HCT116 (cell line): ENCODE measurements at regions not wholly inside any gene's neighbourhood (a gene's known extent, or its start where the extent isn't known, plus 50 kb on each side); places are given as distances from the start of the nearest gene placed in this dataset.

Source experiments
- ATAC-seq: fragments of 200-7000 bp; cut with Tn5 transposase; 2 replicates; pipeline ENCODE4 v1.9.1; 2020; ENCODE audit warnings: mild to moderate bottlenecking, moderate library complexity
- BruUV-seq: library from RNA; stranded (reverse); fragments of 400-500 nt; replicated peaks from 2 replicates; lab custom pipeline; 2021; lab: Mats Ljungman, UMichigan
- CTCF ChIA-PET: fragments of 300-600 bp; sonication (Branson Sonifier 250); formaldehyde crosslinking; loops from one replicate; lab custom pipeline; 2021; ENCODE audit warnings: antibody characterized with exemption; lab: Charles Lee
- POLR2A ChIA-PET: fragments of 300-600, 350-600 bp; sonication (Branson Sonifier 250); formaldehyde crosslinking; loops from one replicate; lab custom pipeline; 2021; ENCODE audit warnings: antibody characterized with exemption; lab: Charles Lee
- RAD21 ChIA-PET, 2 experiments: fragments of 300-600 bp; sonication (Branson Sonifier 250); formaldehyde crosslinking; loops; one replicate each; lab custom pipeline; 2023; ENCODE audit warnings: low total read pairs in 2 of 2; ENCODE audit not compliant: uncharacterized antibody in 2 of 2, unreplicated experiment in 2 of 2, low non-redundant PET in 1 of 2; lab: Charles Lee
- DNase-seq: peaks from one replicate; pipeline ENCODE4 v3.0.0-alpha.2; 2010; ENCODE audit warnings: low read depth, low spot score
- H2AFZ ChIP-seq: fragments of 200-600 bp; shearing (Covaris generic), sonication (generic); 2 replicates; pipeline ENCODE4 v1.6.1; 2017; ENCODE audit warnings: low read depth, mixed run types, mixed read lengths, antibody characterized with exemption, low read length; ENCODE audit not compliant: poor library complexity, severe bottlenecking
- H3K27ac ChIP-seq: 2 replicates; pipeline ENCODE4 v1.5.1; 2012; ENCODE audit warnings: low read depth, low read length
- H3K27me3 ChIP-seq: fragments of 200-600 bp; sonication (generic); 2 replicates; pipeline ENCODE4 v1.6.1; 2016; ENCODE audit warnings: mixed run types, low read length, mixed read lengths; ENCODE audit not compliant: insufficient read depth
- H3K36me3 ChIP-seq, 2 experiments: fragments of 200-500 bp in 1 of 2; fragments of 200-600 bp in 1 of 2; sonication (Bioruptor generic) in 1 of 2; sonication (generic) in 1 of 2; 2 replicates each; pipeline versions ENCODE4 v1.5.1 to v1.6.1; 2014 to 2016; ENCODE audit warnings: low read length in 2 of 2, inconsistent platforms in 1 of 2, mixed read lengths in 1 of 2, mixed run types in 1 of 2; ENCODE audit not compliant: insufficient read depth in 2 of 2, control insufficient read depth in 1 of 2
- H3K4me1 ChIP-seq, 2 experiments: fragments of 200-600 bp in 1 of 2; sonication (generic) in 1 of 2; 2 replicates each; pipeline versions ENCODE4 v1.5.1 to v1.6.1; 2012 to 2017; ENCODE audit warnings: low read length in 2 of 2, inconsistent platforms in 1 of 2, mild to moderate bottlenecking in 1 of 2, mixed read lengths in 1 of 2, mixed run types in 1 of 2, moderate library complexity in 1 of 2; ENCODE audit not compliant: insufficient read depth in 2 of 2, control insufficient read depth in 1 of 2
- H3K4me2 ChIP-seq: fragments of 200-600 bp; sonication (generic); 2 replicates; pipeline ENCODE4 v1.6.1; 2017; ENCODE audit warnings: mixed run types, low read length, mixed read lengths
- H3K4me3 ChIP-seq, 2 experiments: fragments of 200-600 bp in 1 of 2; sonication (generic) in 1 of 2; replicated peaks in 1 of 2; 2 replicates each; pipeline ENCODE4 v1.5.1; 2011 to 2016; ENCODE audit warnings: low read length in 2 of 2, control low read depth in 1 of 2, low read depth in 1 of 2, mild to moderate bottlenecking in 1 of 2, mixed read lengths in 1 of 2, mixed run types in 1 of 2
- H3K79me2 ChIP-seq: fragments of 200-600 bp; sonication (generic); 2 replicates; pipeline ENCODE4 v1.6.1; 2017; ENCODE audit warnings: mild to moderate bottlenecking, mixed run types, low read length, moderate library complexity, mixed read lengths; ENCODE audit not compliant: insufficient read depth
- H3K9ac ChIP-seq: fragments of 200-600 bp; sonication (generic); 2 replicates; pipeline ENCODE4 v1.6.1; 2016; ENCODE audit warnings: low read length, mixed read lengths
- H3K9me2 ChIP-seq: fragments of 200-600 bp; sonication (generic), shearing (Covaris generic); 2 replicates; pipeline ENCODE4 v1.6.1; 2017; ENCODE audit warnings: mixed run types, mild to moderate bottlenecking, moderate library complexity; ENCODE audit not compliant: insufficient read depth
- H3K9me3 ChIP-seq, 2 experiments: fragments of 200-500 bp in 1 of 2; fragments of 200-600 bp in 1 of 2; sonication (Bioruptor generic) in 1 of 2; sonication (generic) in 1 of 2; 2 replicates each; pipeline ENCODE4 v1.6.1; 2014 to 2017; ENCODE audit warnings: low read length in 2 of 2, mixed read lengths in 2 of 2, inconsistent platforms in 1 of 2, low read depth in 1 of 2, mild to moderate bottlenecking in 1 of 2, mixed run types in 1 of 2, moderate library complexity in 1 of 2; ENCODE audit not compliant: control insufficient read depth in 1 of 2, insufficient read depth in 1 of 2
- H4K20me1 ChIP-seq: fragments of 200-600 bp; sonication (generic), shearing (Covaris generic); 2 replicates; pipeline ENCODE4 v1.6.1; 2017; ENCODE audit warnings: mixed run types, mild to moderate bottlenecking, moderate library complexity; ENCODE audit not compliant: insufficient read depth
- CBX3 ChIP-seq: IDR thresholded peaks from 2 replicates; pipeline ENCODE4 v1.6.1; 2012; ENCODE audit warnings: low read depth
- ELF1 ChIP-seq: IDR thresholded peaks from 2 replicates; pipeline ENCODE4 v1.6.1; 2012; ENCODE audit warnings: low read depth, borderline replicate concordance
- EZH2 ChIP-seq: fragments of 200-600 bp; sonication (generic); IDR thresholded peaks from 2 replicates; pipeline ENCODE4 v1.6.1; 2017; ENCODE audit warnings: antibody characterized with exemption, mixed run types
- FOSL1 ChIP-seq: IDR thresholded peaks from 2 replicates; pipeline ENCODE4 v1.6.1; 2012; ENCODE audit warnings: low read depth
- JUND ChIP-seq: IDR thresholded peaks from 2 replicates; pipeline ENCODE4 v1.6.1; 2012
- POLR2A ChIP-seq: IDR thresholded peaks from 2 replicates; pipeline ENCODE4 v1.7.0; 2011; ENCODE audit warnings: borderline replicate concordance; ENCODE audit not compliant: insufficient read depth, insufficient read length; ENCODE audit errors: extremely low read depth
- RAD21 ChIP-seq: IDR thresholded peaks from 2 replicates; pipeline ENCODE4 v1.6.1; 2012; ENCODE audit warnings: low read depth, mild to moderate bottlenecking
- SP1 ChIP-seq: IDR thresholded peaks from 2 replicates; pipeline ENCODE4 v1.6.1; 2012; ENCODE audit warnings: low read depth
- ZFX ChIP-seq: fragments of 450-650 bp; IDR thresholded peaks from 2 replicates; pipeline ENCODE4 v1.6.1; 2017
- intact Hi-C: fragments of 100-400 bp; cut with micrococcal nuclease; formaldehyde crosslinking; loops from 2 replicates; pipeline ENCODE4 v1.10.0; 2022
- TF ChIP-seq, protein P1 (sequence below), 3 experiments: fragments of 200-600 bp in 1 of 3; sonication (generic) in 1 of 3; IDR thresholded peaks in 2 of 3; conservative IDR thresholded peaks in 1 of 3; 2 replicates each; pipeline ENCODE4 v1.5.1; 2012 to 2017; ENCODE audit warnings: low read depth in 2 of 3, low read length in 2 of 3, antibody characterized with exemption in 1 of 3, borderline replicate concordance in 1 of 3, control low read depth in 1 of 3, mild to moderate bottlenecking in 1 of 3, mixed read lengths in 1 of 3, mixed run types in 1 of 3, moderate library complexity in 1 of 3; ENCODE audit not compliant: insufficient read depth in 1 of 3
- TF ChIP-seq, protein P2 (sequence below): IDR thresholded peaks from 2 replicates; pipeline ENCODE4 v1.6.1; 2012; ENCODE audit warnings: low read depth

DNA sequence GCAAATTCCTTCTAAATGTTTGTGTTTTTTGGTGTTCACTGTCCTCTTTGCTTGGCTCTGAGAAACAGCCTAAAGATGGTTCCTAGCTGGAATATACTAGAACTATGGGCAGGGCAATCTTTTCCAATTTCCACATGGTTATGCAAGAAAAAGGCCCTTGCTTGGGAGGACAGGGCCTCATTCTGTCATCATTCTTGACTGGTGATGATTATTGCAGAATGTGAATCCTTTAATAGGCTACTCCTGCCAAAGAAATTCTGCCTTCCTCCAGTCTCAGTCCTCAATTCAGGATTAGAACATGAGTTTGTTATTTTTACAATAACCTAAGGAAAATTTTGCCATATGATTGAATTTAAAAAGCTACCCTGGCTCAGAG, 218.7 kb downstream of the HNMT start (continued):
- TF ChIP-seq, protein P1, sequence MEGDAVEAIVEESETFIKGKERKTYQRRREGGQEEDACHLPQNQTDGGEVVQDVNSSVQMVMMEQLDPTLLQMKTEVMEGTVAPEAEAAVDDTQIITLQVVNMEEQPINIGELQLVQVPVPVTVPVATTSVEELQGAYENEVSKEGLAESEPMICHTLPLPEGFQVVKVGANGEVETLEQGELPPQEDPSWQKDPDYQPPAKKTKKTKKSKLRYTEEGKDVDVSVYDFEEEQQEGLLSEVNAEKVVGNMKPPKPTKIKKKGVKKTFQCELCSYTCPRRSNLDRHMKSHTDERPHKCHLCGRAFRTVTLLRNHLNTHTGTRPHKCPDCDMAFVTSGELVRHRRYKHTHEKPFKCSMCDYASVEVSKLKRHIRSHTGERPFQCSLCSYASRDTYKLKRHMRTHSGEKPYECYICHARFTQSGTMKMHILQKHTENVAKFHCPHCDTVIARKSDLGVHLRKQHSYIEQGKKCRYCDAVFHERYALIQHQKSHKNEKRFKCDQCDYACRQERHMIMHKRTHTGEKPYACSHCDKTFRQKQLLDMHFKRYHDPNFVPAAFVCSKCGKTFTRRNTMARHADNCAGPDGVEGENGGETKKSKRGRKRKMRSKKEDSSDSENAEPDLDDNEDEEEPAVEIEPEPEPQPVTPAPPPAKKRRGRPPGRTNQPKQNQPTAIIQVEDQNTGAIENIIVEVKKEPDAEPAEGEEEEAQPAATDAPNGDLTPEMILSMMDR (IDR thresholded peaks at IDR 0.05 in 2 of 3, conservative IDR thresholded peaks at IDR 0.05 in 1 of 3; ENCODE audit: borderline replicate concordance in 1 of 3, insufficient read depth in 1 of 3, low read depth in 2 of 3, low read length in 2 of 3) = no peak
- no peak for TF ChIP-seq SP1
- TF ChIP-seq, all 23 proteins: peak for 0

DNA sequence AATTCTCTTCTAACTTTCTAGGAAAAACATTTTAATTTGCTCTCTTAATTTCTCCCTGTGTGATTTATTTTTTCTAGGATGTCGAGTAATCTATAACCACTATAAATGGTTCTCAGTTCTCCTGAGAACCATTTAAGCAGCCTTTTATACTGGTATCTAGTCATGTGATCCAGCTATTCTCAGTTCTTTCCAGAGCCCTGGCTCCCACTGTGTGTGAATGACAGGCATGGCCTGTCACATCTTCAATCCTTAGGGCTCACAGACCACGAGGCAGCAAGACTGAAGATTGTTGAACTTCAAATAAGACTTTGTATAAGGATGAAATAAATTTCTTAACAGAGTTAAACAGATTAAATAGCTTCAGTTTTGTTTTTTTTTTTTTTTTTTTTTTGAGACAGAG, 219.4 kb downstream of the HNMT start:
- ChIA-PET RAD21 (no interaction called here), POLR2A (interaction anchor here (0.7 kb wide), 1 partner anchor 1507 kb away, joined by 3 read pairs; no protein-coding TSS in a partner anchor), CTCF (no interaction called here)
- Histone ChIP-seq H3K4me1 (no peaks in the 10 kb centered on the region), H3K4me3 (no peak overlapping the region), H3K9me2 (no peaks in the 10 kb centered on the region), H4K20me1 (no peaks in the 10 kb centered on the region), H2AFZ (no peak overlapping the region), H3K9ac (no peak overlapping the region), H3K27ac (no peak overlapping the region), H3K79me2 (no peaks in the 10 kb centered on the region), H3K4me2 (no peak overlapping the region), H3K9me3 (no peaks in the 10 kb centered on the region), H3K27me3 (no peaks in the 10 kb centered on the region), H3K36me3 (no peaks in the 10 kb centered on the region)
- no peak for DNase-seq
- intact Hi-C loops = no loop called here
- no peak for TF ChIP-seq ELF1
- no peak for TF ChIP-seq FOSL1
- TF ChIP-seq, protein P2, sequence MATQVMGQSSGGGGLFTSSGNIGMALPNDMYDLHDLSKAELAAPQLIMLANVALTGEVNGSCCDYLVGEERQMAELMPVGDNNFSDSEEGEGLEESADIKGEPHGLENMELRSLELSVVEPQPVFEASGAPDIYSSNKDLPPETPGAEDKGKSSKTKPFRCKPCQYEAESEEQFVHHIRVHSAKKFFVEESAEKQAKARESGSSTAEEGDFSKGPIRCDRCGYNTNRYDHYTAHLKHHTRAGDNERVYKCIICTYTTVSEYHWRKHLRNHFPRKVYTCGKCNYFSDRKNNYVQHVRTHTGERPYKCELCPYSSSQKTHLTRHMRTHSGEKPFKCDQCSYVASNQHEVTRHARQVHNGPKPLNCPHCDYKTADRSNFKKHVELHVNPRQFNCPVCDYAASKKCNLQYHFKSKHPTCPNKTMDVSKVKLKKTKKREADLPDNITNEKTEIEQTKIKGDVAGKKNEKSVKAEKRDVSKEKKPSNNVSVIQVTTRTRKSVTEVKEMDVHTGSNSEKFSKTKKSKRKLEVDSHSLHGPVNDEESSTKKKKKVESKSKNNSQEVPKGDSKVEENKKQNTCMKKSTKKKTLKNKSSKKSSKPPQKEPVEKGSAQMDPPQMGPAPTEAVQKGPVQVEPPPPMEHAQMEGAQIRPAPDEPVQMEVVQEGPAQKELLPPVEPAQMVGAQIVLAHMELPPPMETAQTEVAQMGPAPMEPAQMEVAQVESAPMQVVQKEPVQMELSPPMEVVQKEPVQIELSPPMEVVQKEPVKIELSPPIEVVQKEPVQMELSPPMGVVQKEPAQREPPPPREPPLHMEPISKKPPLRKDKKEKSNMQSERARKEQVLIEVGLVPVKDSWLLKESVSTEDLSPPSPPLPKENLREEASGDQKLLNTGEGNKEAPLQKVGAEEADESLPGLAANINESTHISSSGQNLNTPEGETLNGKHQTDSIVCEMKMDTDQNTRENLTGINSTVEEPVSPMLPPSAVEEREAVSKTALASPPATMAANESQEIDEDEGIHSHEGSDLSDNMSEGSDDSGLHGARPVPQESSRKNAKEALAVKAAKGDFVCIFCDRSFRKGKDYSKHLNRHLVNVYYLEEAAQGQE = no peak
- TF ChIP-seq JUND = no peak
- no peak for TF ChIP-seq ZFX
- TF ChIP-seq EZH2 = no peak
- no peak for TF ChIP-seq POLR2A
- TF ChIP-seq CBX3 = no peak
- no peak for TF ChIP-seq RAD21
- ATAC-seq = no peak
- BruUV-seq = no TSS peak
